GM13977 (cell line): ENCODE measurements at regions not wholly inside any gene's neighbourhood (a gene's known extent, or its start where the extent isn't known, plus 50 kb on each side); places are given as distances from the start of the nearest gene placed in this dataset.

Source experiments
- DNase-seq: peaks from one replicate; pipeline ENCODE4 v3.0.0; 2012; ENCODE audit warnings: low spot score
- CTCF ChIP-seq: IDR thresholded peaks from 2 replicates; pipeline ENCODE4 v1.5.1; 2012; ENCODE audit warnings: mild to moderate bottlenecking, control low read depth; ENCODE audit not compliant: insufficient read depth; ENCODE audit errors: extremely low read depth, missing control alignments
- in situ Hi-C: fragments of 300-500 bp; cut with MboI; formaldehyde crosslinking; loops from one replicate; pipeline ENCODE4 v1.12.0; 2022; ENCODE audit warnings: low sequenced_read_pairs, low pct_unique_long_range_greater_than_20kb, mixed read lengths, inconsistent platforms; ENCODE audit not compliant: unreplicated experiment

DNA sequence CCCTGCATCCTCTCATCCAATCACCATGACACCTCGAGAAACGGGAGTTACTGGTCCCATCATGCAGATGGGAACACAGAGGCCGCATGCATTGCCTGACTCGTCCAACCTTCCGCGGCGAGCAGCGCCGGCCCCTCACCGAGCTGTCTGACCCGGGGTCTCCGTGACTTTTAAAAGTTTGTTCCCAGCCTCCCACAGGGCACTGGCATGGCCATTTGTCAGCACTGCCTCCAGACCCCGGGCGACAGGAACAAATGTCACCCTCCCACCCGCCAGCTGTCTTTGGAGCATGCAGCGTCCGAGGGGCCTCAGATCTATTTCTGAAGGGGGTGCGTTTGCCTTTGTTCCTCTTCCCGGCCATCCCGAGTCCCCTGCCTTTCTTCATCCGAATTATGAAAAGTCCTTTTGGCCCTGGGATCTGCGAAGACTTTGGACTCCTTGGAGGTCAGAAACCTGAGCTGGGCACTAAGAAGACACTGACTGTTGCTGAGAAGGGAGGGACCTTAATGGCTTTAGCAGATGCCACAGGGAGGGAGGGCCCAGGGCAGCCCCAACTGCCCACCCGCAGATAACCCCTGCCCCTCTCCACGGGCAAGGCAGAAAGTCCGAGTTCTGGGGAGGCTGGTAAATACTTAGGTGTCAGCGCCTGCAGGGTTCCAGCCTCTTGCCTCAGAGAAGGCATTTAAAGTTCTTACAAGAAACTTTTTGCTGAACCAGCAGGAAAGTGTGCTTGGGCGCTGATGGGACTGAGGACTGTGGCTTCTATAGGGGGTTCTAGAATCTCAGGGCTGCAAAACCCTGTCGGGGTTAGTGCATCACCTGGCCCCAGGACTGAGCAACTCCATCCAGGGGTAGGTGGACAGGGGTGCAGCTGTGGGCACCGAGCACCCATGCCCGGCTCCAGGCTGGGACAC, 348.1 kb downstream of the FOXL1 start:
- in situ Hi-C loops: no loop called here
- no peak for DNase-seq
- TF ChIP-seq CTCF: no peak

GRCh38 chr16:86927699-86928098, 349.4 kb downstream of the FOXL1 start:
- no peak for TF ChIP-seq CTCF
- DNase-seq: no peak
- in situ Hi-C loops: no loop called here

DNA sequence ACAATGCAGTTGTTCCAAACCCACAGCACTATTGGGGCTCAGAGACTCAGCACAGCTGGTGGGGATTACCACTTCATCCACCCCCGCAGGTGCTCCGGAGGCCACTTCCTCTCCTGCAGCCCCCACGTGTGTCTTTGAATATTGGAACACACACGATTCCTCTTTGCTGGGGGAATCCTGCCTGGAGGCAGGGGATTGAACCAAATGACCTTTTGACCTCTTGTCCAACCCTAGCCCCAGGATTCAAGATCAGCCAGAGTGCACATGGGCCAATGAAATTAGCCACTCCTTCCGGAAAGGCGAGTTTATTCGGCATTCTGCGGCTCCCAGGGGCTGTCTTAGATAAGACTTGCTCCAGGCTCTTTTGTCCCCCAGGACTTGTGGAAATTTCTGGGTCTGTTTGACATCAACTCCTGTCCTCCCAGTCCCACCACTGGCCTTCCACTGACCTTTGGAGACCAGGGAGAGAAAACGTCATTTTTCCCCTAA, 350.2 kb downstream of the FOXL1 start:
- TF ChIP-seq CTCF: no peak
- in situ Hi-C loops: no loop called here
- no peak for DNase-seq

DNA sequence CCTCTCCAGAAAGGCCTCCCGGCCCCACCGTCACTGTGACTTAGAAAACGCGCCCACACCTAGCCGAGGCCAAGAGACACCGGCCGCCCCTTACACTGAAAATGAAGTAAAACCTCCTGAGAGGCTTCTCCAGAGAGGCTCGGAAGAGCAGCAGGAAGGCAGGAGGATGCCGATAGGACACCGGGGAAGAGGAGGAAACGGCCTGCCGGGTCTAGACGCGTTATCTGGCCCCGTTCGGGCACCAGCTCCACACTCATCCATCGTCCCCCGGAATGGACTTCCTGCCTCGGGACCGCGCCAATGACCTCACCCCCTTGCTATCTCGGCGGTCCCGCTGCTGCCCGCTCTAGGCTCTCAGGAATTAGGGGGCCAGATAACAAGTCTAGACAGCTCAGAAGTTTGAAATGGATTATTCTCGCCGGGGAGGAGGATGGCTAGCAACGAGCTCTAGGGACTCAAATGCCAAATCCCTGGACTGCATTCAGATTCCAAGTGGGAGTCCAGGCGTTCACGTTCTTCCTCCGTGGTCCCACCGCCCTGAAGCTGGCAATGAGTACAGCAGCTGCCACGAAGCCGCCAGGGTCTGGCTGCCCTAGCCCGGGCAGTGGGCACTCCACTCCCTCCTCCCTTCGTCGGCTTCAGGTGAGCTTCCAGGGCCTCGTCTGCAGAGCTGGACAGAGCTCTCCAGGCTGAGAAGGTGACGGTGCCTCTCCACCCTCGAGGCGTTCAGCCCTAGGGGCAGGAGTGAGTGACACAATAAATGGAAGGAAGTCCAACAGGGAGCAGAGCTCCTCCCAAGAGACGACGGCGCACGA, 350.9 kb downstream of the FOXL1 start:
- in situ Hi-C loops: no loop called here
- TF ChIP-seq CTCF: no peak
- no peak for DNase-seq

DNA sequence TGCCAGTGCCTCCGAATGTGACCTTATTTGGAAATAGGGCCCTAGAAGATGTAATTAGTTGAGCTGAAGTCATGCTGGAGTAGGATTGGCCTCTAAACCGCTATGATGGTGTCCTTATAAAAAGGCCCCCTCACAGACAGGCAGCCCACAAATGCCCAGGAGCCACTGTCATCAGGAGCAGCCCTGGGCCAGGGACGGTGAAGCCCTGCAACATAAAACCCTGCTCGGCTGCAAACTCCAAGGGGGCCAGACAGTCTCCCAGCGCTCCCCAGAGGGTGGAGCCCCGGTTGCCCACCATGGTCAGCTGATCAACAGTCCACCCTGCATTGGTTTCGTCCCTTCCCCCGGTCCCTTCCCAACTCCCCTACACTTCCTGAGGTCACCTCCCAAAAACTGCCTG, 351.7 kb downstream of the FOXL1 start:
- DNase-seq: no peak

More for the DNA sequence above, 351.7 kb downstream of the FOXL1 start:
- in situ Hi-C loops: no loop called here
- no peak for TF ChIP-seq CTCF
